H1 (cell line): ENCODE measurements at regions not wholly inside any gene's neighbourhood (a gene's known extent, or its start where the extent isn't known, plus 50 kb on each side); places are given as distances from the start of the nearest gene placed in this dataset.

Experiments
- BACH1 ChIP-seq: IDR thresholded peaks from 2 replicates; pipeline ENCODE4 v1.6.1; 2012; ENCODE audit warnings: low read length, improper control_type of control experiment
- TBP ChIP-seq: IDR thresholded peaks from 2 replicates; pipeline ENCODE4 v1.6.1; 2011; ENCODE audit warnings: low read depth, low read length, improper control_type of control experiment

DNA sequence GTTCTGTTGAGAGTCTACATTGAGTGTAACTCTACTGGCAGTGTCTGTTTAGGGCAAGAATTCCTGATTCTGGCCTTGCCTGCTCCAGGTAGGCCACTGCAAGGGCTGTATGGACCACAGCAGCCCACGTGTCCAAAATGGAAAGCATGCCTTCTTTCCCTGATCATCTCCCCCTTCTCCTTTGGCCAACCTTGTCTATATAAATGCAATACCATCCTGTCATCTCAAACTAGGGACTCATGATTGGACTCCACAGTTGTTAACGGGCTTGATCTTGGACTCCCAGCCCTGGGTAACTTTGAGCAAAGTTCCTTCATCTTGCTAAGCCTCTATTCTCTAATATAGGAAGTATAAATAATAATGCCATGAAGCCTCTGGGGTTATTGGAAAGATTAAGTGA lies 533.6 kb downstream of the BNC2 start (continued):
- TF ChIP-seq BACH1: no peak
- TF ChIP-seq TBP: no peak
- TF ChIP-seq, all 59 proteins: peak for 0
